ENCODE measurements at regions not wholly inside any gene's neighbourhood (a gene's known extent, or its start where the extent isn't known, plus 50 kb on each side); places are given as distances from the start of the nearest gene placed in this dataset.

DNA sequence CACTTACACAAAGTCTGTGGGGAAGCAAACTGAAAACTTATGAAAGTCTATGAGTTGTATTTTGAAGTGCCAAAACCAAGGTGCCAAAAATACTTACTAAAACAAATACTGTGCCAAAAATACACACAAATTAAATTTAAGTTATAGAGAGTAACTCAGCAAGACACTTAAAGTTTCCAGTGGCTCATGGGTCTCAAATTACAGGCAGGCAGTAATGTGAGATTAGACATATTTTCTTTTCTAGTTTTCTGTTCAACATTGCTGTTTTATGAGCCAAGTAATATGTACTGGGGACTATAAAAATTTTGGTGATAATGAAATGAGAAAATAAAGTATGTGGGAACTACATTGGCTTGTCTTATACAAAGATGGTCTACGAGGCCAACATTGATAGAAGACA is 172.2 kb upstream of the SNX2 start:
- no peaks in the 10 kb centered on the region for H3K36me3 ChIP-seq (ENCODE audit: low read depth, missing control alignments)
- no peaks in the 10 kb centered on the region for H3K4me1 ChIP-seq
- TF ChIP-seq, protein P1, sequence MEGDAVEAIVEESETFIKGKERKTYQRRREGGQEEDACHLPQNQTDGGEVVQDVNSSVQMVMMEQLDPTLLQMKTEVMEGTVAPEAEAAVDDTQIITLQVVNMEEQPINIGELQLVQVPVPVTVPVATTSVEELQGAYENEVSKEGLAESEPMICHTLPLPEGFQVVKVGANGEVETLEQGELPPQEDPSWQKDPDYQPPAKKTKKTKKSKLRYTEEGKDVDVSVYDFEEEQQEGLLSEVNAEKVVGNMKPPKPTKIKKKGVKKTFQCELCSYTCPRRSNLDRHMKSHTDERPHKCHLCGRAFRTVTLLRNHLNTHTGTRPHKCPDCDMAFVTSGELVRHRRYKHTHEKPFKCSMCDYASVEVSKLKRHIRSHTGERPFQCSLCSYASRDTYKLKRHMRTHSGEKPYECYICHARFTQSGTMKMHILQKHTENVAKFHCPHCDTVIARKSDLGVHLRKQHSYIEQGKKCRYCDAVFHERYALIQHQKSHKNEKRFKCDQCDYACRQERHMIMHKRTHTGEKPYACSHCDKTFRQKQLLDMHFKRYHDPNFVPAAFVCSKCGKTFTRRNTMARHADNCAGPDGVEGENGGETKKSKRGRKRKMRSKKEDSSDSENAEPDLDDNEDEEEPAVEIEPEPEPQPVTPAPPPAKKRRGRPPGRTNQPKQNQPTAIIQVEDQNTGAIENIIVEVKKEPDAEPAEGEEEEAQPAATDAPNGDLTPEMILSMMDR (IDR thresholded peaks at IDR 0.05), result no peak
- TF ChIP-seq POLR2A (IDR thresholded peaks at IDR 0.05), result no peak
- no peak overlapping the region for H3K4me3 ChIP-seq
- H3K9me3 ChIP-seq, result no peaks in the 10 kb centered on the region
- intact Hi-C loops (cut with DNase I; ENCODE audit: low total_unique reads), result no loop called here
- 63 to 70% methylated on average over 1 of the region's 1 CpG for WGBS, 2 donors
- H3K27ac ChIP-seq, result no peak overlapping the region
- H3K27me3 ChIP-seq, result no peaks in the 10 kb centered on the region
- no peak for DNase-seq

DNA sequence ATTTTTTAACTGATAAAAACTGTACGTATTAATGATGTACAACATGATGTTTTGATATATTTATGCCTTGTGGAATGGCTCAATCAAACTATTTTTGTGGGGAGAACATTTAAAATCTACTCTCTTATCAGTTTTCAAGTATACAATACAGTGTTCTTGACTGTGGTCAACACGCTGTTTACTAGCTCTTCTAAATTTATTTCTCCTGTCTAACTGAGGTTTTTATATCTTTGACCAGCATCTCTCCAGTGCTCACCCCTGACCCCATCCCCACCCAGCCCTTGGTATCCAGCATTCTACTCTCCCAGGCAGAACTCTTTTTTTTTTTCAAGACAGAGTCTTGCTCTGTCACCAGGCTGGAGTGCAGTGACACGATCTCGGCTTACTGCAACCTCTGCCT is 169.6 kb upstream of the SNX2 start:
- intact Hi-C loops (cut with DNase I; ENCODE audit: low total_unique reads), result no loop called here
- no peak overlapping the region for H3K4me3 ChIP-seq
- TF ChIP-seq POLR2A (IDR thresholded peaks at IDR 0.05), result no peak
- TF ChIP-seq, protein P1 (IDR thresholded peaks at IDR 0.05), result no peak

DNA sequence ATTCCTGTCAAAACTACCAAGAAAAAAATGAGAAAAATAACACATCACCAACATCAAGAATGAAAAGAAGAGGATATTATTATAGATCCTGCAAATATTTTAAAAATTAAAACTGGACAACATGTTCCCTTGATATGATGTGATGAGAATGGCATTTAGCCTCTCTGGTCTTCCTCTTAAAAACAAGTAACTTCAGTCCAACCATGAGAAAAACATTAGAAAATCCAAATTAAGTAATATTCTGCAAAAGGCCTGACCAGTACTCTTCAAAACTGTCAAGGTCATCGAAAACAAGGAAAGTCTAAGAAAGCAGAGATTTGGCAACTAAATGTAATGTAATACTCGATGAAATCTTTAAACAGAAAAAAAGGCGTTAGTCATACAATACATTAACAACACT is 167.1 kb upstream of the SNX2 start:
- no peaks in the 10 kb centered on the region for H3K27me3 ChIP-seq
- intact Hi-C loops (cut with DNase I; ENCODE audit: low total_unique reads), result no loop called here
- H3K9me3 ChIP-seq, result no peaks in the 10 kb centered on the region
- WGBS, 2 donors, result 36 to 49% methylated on average over 3 of the region's 3 CpGs
- peaks cover 2% of the 10 kb centered on the region for H3K4me1 ChIP-seq
- no peaks in the 10 kb centered on the region for H3K36me3 ChIP-seq (ENCODE audit: low read depth, missing control alignments)
- no peak for DNase-seq
- no peak overlapping the region for H3K4me3 ChIP-seq
- no peak for TF ChIP-seq POLR2A (IDR thresholded peaks at IDR 0.05)
- TF ChIP-seq, protein P1 (IDR thresholded peaks at IDR 0.05), result no peak
- peak overlapping the region in 1 of 2 donors; percentile 31 for H3K27ac ChIP-seq

More for the DNA sequence above, 169.6 kb upstream of the SNX2 start:
- no peak for DNase-seq
- Histone ChIP-seq H3K9me3 (no peaks in the 10 kb centered on the region), H3K27ac (no peak overlapping the region), H3K4me1 (no peaks in the 10 kb centered on the region), H3K36me3 (ENCODE audit: low read depth, missing control alignments) (no peaks in the 10 kb centered on the region), H3K27me3 (no peaks in the 10 kb centered on the region)
- 75 to 79% methylated on average over 4 of the region's 4 CpGs for WGBS, 2 donors

DNA sequence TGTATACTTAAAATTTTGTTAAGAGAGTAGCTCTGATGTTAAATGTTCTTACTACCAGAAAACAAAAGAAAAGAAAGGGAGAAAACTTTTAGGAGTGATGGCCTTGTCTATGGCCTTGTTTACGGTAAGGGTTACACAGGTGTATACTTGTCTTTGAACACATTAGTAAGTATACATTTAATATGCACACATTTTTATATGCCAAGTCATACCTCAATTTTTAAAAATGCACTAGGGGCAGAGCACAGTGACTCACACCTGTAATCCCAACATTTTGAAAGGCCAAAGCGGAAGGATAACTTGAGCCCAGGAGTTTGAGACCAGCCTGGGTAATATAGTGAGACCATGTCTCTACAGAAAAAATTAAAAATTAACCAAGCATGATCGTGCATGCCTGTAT is 166.7 kb upstream of the SNX2 start:
- intact Hi-C loops (cut with DNase I; ENCODE audit: low total_unique reads), result no loop called here
- Histone ChIP-seq H3K4me1 (peaks cover 6% of the 10 kb centered on the region), H3K9me3 (no peaks in the 10 kb centered on the region), H3K36me3 (ENCODE audit: low read depth, missing control alignments) (no peaks in the 10 kb centered on the region), H3K4me3 (no peak overlapping the region), H3K27me3 (no peaks in the 10 kb centered on the region), H3K27ac (peak overlapping the region in 1 of 2 donors; percentile 31)
- TF ChIP-seq, protein P1 (IDR thresholded peaks at IDR 0.05), result no peak
- no peak for TF ChIP-seq POLR2A (IDR thresholded peaks at IDR 0.05)
- no peak for DNase-seq
- WGBS, 2 donors, result 83 to 88% methylated on average over 3 of the region's 3 CpGs

DNA sequence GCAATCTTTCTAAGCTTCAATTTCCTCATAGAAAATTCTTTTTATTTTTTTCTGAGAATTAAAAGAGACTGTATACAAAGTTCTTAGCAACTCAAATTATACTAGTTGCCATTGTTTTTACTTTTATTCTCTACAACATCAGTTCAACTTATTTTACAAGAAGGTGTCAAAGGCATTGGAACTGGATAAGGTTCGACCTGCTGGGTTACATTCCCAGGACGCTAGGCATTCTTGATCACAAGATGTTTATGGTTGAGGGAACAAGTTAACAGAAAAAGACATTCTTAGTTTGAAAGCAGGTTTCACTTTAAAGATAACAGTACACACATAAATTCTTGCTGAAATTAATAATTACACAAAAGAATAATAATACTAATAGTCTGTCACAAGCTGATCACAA is 163.5 kb upstream of the SNX2 start:
- no peak for DNase-seq

More for the DNA sequence above, 163.5 kb upstream of the SNX2 start:
- Histone ChIP-seq H3K9me3 (no peaks in the 10 kb centered on the region), H3K36me3 (ENCODE audit: low read depth, missing control alignments) (no peaks in the 10 kb centered on the region), H3K27me3 (no peaks in the 10 kb centered on the region), H3K4me3 (no peak overlapping the region), H3K4me1 (peaks cover 9% of the 10 kb centered on the region), H3K27ac (no peak overlapping the region)
- intact Hi-C loops (cut with DNase I; ENCODE audit: low total_unique reads), result no loop called here
- TF ChIP-seq POLR2A (IDR thresholded peaks at IDR 0.05), result no peak
- TF ChIP-seq, protein P1 (IDR thresholded peaks at IDR 0.05), result no peak
- WGBS, 2 donors, result 80 to 87% methylated on average over 2 of the region's 2 CpGs
